ENCODE measurements at regions not wholly inside any gene's neighbourhood (a gene's known extent, or its start where the extent isn't known, plus 50 kb on each side); places are given as distances from the start of the nearest gene placed in this dataset.

GRCh38 chr3:5270666-5271371, 83.3 kb downstream of the EDEM1 start:
- intact Hi-C loops (cut with micrococcal nuclease), result no loop called here

DNA sequence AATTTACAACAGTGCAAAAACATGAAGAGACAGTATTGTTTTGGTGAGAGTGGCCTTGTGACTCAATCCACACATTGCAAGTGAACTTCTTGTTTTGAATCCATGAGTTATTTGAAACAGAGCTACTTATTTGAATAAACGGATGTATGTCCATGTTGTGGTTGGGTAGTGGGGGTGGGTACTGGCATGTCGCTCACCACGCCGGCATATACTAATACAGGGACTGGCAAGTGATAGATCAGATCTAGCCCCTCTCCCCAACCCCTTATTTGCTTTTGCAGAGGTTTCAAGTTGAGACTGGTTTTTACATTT, 83.8 kb downstream of the EDEM1 start:
- intact Hi-C loops (cut with micrococcal nuclease), result no loop called here

DNA sequence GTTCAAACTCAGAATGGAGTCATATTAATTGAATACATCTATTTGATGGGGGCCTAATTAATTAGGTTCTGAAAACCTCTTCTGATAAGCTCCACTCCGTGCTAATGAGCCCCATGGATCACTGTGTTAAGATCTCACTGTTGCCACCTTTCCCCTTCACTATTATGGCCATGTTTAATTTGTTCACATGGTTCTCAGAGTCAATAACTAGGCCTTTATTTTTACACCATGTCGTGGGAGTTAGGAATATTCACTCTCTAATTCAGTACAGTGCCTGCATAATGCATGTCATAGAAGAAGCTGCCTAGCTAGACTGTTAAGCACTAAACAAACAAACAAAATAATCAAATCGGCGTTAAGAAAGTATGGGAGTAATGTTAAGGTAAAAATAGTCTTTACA, 84.9 kb downstream of the EDEM1 start:
- intact Hi-C loops (cut with micrococcal nuclease), result no loop called here

DNA sequence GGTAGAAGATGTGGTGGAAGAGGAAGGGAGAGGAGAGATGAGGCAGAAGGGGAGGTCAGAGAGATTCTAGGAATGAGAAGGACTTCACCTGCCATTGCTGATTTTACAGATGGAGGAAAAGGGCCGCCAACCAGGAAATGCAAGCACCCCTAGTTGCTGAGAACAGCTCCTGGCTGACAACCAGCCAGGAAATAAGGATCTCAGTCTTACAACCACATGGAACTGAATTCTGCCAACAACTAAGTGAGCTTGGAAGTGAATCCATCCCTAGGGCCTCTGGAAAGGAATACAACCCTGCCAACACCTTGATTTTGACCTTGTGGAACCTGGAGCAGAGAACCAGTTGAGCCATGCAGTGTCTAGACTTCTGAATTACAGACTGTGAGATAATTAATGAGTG, 86.6 kb downstream of the EDEM1 start:
- intact Hi-C loops (cut with micrococcal nuclease), result no loop called here

DNA sequence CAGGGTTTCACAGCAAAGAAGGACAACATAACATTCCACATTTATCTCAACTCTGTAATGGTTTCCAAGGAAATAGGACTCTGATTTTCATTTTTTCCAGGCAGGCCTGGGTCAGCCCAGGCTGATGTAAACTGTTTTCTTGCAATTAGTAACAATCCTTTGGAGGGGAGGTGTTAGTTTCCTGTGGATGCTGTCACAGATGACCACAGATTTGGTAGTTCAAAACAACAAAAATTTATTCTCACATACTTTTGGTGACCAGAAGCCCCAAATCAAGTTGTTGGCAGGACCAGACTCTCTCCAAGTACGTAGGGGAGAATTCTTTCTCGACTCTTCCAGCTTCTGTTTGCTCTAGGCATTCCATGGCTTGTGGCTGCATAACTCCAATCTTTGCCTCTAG, 88.0 kb downstream of the EDEM1 start:
- intact Hi-C loops (cut with micrococcal nuclease), result no loop called here

DNA sequence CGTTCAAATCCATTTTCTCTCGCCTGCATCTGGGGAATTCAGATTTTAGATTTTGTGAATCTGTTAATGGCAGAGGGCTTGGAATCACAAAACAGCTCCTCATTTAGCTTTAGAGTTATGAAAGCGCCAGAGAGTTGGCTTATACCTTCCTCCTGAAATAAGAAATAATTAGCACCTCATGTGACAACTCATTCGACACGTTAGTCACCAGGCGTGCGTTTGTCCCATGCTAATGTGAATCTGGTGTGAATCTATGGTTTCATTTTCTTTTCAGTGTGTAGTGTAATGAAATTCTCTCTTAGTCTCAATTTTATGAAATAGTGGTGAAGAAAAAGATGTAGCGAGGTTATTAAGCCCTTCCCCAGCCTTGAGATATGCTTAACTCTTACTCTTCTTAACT, 89.4 kb downstream of the EDEM1 start:
- intact Hi-C loops (cut with micrococcal nuclease), result no loop called here

DNA sequence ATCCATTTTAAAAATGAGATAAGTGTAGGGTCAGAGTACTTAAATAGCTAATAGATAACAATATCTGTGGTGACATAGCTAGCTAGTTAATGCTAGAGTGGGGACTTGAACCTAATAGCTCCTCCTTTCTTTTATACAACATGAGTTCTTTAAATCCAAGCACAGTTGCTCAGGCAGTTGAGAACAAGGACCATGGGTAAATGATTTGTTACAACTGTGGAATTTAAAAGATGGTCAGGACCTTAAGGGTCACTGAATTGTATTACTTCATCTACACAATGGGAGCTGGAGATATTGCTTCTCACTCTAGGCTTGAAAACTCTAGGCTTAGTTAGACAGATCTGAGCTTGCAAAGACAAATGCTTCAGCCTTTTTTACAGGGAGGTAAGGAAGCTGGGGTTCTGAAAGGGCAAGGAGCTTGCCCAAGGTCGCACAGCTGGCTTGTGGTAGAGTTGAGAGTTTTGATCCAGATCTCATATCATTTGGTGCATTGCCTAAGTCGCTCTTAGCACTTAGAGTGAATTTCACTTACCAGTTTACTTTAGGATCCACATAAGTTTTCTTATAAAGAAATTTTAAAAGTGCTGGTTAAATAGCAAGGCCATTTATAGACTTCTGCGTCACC, 90.2 kb downstream of the EDEM1 start:
- intact Hi-C loops (cut with micrococcal nuclease), result no loop called here

GRCh38 chr3:5278666-5279065, 91.2 kb downstream of the EDEM1 start:
- intact Hi-C loops (cut with micrococcal nuclease), result no loop called here

DNA sequence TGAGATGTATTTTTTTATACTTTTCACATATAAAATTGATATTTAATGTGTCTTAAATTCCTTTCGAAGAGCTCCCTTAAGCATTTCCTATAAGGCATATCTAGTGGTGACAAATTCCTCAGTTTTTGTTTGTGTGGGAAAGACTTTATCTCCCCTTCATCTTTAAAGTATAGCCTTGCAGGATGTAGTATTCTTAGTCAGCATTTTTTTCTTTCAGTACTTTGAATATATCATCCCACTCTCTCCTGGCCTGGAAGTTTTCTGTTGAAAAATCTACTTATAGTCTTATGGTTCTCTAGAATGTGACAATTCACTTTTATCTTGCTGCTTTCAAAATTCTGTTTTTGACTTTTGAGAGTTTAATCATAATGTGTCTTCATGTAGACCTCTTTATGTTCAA, 95.2 kb downstream of the EDEM1 start:
- intact Hi-C loops (cut with micrococcal nuclease), result no loop called here

- intact Hi-C loops (cut with micrococcal nuclease), result no loop called here
Measured at GRCh38 chr3:5285439-5285838, 97.9 kb downstream of the EDEM1 start.

GRCh38 chr3:5290915-5291314, 103.4 kb downstream of the EDEM1 start:
- intact Hi-C loops (cut with micrococcal nuclease), result loop anchor here (10.0 kb wide), 1 partner anchor 156 kb away; no protein-coding TSS in a partner anchor

DNA sequence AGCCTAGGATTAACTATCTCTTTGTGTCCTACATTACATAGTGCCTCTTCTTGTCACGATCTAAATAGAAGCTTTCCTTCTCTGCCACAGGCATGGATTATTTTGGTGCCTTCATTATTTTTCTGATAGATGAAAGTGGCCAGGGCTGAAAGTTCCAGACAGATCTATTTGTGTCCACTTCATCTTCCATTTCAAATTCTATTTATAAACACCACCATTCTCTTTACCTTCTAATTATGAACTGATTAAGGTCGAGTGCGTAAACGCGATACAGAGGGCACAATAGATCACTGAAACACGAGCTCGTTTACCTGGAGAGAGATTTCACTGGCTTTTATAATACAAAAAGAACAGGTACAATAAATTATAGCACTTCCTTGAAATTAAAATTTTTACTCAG, 105.0 kb downstream of the EDEM1 start:
- intact Hi-C loops (cut with micrococcal nuclease), result loop anchor here (10.0 kb wide), 1 partner anchor 158 kb away; no protein-coding TSS in a partner anchor

DNA sequence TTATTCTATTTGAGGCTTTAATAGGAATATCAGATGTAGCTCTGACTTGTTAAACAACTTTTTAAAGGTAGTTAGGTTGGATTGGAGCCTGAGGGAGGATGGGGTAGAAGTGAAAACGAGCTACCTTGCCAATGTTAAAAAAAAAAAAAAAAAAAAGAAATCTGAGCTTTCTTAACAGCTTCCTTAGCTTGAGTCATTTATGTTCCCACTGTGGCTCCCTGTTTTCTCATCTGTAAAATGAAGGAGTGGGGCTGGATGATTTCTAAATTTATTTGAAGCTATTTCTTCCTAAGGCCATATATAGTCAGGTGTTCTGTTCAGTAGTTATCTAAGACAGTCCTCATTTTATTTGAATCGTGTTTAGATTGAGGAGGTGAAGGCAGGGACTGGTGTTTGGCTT, 105.7 kb downstream of the EDEM1 start:
- intact Hi-C loops (cut with micrococcal nuclease), result loop anchor here (10.0 kb wide), 1 partner anchor 158 kb away; no protein-coding TSS in a partner anchor

DNA sequence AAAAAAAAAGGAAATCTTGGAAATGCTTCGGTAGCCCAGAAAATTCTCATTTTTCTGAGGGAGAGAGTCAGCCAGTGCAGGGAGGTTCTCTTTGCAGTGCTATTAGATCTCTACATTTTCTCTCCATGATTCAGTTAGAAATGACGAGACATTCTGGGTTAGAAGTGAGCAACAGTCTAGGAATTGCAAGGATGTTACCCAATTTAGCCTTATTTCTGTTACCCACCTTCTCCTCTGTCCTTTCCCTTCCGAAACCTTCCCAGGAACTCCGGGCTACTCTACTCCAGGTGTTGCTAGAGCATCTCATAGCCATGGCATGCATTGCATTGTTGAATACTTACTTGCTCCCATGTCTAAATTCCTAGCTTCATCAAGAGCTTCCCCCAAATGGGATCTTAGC, 106.8 kb downstream of the EDEM1 start:
- intact Hi-C loops (cut with micrococcal nuclease), result loop anchor here (10.0 kb wide), 1 partner anchor 160 kb away; no protein-coding TSS in a partner anchor

DNA sequence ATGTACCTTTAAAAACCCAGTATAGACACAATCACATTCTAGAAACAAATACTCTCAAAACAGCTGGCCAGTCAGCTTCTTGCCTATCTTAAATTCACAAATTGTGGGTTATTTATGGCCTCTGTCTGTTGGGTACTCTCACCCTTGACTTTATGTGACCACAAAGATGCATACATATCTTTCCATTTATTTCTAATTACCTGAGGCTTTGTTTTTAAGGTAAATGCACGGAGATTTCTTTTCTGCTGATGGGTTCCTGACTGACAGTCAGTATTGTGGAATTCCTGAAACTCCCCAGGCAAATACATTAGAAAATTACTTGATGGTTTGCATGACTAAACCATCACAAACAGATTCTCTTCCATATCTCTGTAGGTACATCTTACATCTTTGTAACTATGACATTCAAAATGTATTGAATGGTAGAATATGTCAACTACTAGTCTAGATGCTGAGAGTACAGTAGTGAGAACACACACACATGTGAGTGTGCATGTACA, 107.7 kb downstream of the EDEM1 start:
- intact Hi-C loops (cut with micrococcal nuclease), result loop anchor here (10.0 kb wide), 1 partner anchor 160 kb away; no protein-coding TSS in a partner anchor

GRCh38 chr3:5296362-5296761, 108.9 kb downstream of the EDEM1 start:
- intact Hi-C loops (cut with micrococcal nuclease), result loop anchor here (10.0 kb wide), 1 partner anchor 162 kb away; no protein-coding TSS in a partner anchor

- intact Hi-C loops (cut with micrococcal nuclease), result loop anchor here (10.0 kb wide), 1 partner anchor 163 kb away; no protein-coding TSS in a partner anchor
Measured at GRCh38 chr3:5297895-5298294, 110.4 kb downstream of the EDEM1 start.

DNA sequence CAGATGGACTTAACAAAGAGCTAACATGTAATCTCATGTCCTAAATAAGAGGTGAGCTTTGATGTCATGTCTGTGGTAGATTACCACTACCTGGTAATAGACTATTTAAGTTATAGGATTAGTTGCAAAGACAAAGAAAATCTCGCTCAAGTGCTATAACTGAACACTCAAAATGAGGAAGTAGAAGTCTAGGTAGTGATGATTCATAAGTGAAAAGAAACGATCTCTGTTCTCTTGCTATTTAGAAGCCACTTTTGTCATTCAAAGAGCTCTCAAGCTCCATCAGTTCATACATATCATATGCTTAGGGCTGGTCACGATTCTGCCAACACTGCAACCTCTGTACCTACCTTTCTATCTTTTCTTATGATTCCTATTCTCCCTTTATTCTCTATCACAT, 110.9 kb downstream of the EDEM1 start:
- intact Hi-C loops (cut with micrococcal nuclease), result loop anchor here (10.0 kb wide), 1 partner anchor 164 kb away; no protein-coding TSS in a partner anchor

- intact Hi-C loops (cut with micrococcal nuclease), result loop anchor here (10.0 kb wide), 1 partner anchor 164 kb away; no protein-coding TSS in a partner anchor
Measured at GRCh38 chr3:5299161-5299560, 111.7 kb downstream of the EDEM1 start.

GRCh38 chr3:5300638-5301037, 113.1 kb downstream of the EDEM1 start:
- intact Hi-C loops (cut with micrococcal nuclease), result no loop called here

DNA sequence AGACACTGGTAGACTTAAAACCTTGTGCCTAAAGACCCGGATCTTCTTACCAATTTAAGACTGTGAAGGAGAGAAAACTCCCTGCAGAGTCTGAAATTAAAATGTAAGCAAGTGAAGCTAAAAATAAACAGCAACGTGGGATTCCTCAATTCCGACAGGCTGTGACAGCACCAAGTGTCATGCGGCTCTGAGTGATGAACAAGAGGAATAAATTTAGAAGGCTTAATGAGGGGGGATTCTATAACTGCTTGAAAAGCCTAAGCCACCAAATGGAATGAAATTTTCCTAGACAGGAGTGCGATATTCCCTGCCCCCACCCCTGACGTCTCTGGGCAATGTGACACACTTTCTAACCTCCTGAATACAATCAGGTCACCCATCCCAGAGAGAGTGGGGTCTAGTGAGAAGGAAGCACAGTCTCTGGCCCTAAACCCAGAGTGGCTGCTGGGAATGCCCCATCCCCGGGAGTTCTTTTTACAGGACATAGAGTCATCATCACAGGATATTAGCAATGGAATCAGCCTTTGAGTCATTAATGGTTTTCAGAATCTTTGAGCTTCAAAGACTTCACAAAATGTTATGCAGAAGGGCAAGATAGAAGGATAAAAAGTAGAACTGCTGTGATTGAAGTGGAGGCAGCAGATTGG, 114.3 kb downstream of the EDEM1 start:
- intact Hi-C loops (cut with micrococcal nuclease), result no loop called here

GRCh38 chr3:5302661-5303060, 115.2 kb downstream of the EDEM1 start:
- intact Hi-C loops (cut with micrococcal nuclease), result no loop called here
